GM12892 (cell line): ENCODE measurements at regions not wholly inside any gene's neighbourhood (a gene's known extent, or its start where the extent isn't known, plus 50 kb on each side); places are given as distances from the start of the nearest gene placed in this dataset.

ENCODE experiments used
- POLR2A ChIP-seq: IDR thresholded peaks from 2 replicates; pipeline ENCODE4 v1.6.1; 2011; ENCODE audit warnings: low read depth, low read length, control low read depth
- TAF1 ChIP-seq: IDR thresholded peaks from 2 replicates; pipeline ENCODE4 v1.6.1; 2011; ENCODE audit warnings: low read depth, mild to moderate bottlenecking, control low read depth, low read length, borderline replicate concordance

GRCh38 chr9:80644044-80644443 is 1045.3 kb downstream of the TLE1 start:
- TF ChIP-seq TAF1 (no peak), POLR2A (no peak)
